Neural crest cell (in vitro differentiated cells): ENCODE measurements at regions not wholly inside any gene's neighbourhood (a gene's known extent, or its start where the extent isn't known, plus 50 kb on each side); places are given as distances from the start of the nearest gene placed in this dataset.
"Not testable (repeated sequence)": the region's sequence is repeated elsewhere in the genome, so short reads cannot be mapped to it uniquely, and the experiment has no call there.

Experiments used
- DNase-seq: peaks from one replicate; pipeline ENCODE4 v3.0.0; 2021; ENCODE audit warnings: low read depth, mixed read lengths, low spot score
- H3K27ac Mint-ChIP-seq: one replicate; pipeline ENCODE4 v1.8.0; 2021; ENCODE audit warnings: mild to moderate bottlenecking, mixed read lengths; ENCODE audit not compliant: unreplicated experiment
- H3K27me3 Mint-ChIP-seq: 2 replicates; pipeline ENCODE4 v1.8.0; 2021; ENCODE audit warnings: low read depth, mild to moderate bottlenecking, mixed read lengths
- H3K36me3 Mint-ChIP-seq: 2 replicates; pipeline ENCODE4 v1.8.0; 2021; ENCODE audit warnings: low read depth, mild to moderate bottlenecking, mixed read lengths
- H3K4me1 Mint-ChIP-seq: 2 replicates; pipeline ENCODE4 v1.8.0; 2021; ENCODE audit warnings: mixed read lengths
- H3K4me3 Mint-ChIP-seq: one replicate; pipeline ENCODE4 v1.8.0; 2021; ENCODE audit warnings: mild to moderate bottlenecking, mixed read lengths
- H3K9me3 Mint-ChIP-seq: 2 replicates; pipeline ENCODE4 v1.8.0; 2021; ENCODE audit warnings: mixed read lengths
- TF ChIP-seq, protein P1 (sequence below): fragments of 200-600 bp; sonication (generic); conservative IDR thresholded peaks from 2 replicates; pipeline ENCODE4 v1.5.0; 2021; ENCODE audit warnings: antibody characterized with exemption, mild to moderate bottlenecking

DNA sequence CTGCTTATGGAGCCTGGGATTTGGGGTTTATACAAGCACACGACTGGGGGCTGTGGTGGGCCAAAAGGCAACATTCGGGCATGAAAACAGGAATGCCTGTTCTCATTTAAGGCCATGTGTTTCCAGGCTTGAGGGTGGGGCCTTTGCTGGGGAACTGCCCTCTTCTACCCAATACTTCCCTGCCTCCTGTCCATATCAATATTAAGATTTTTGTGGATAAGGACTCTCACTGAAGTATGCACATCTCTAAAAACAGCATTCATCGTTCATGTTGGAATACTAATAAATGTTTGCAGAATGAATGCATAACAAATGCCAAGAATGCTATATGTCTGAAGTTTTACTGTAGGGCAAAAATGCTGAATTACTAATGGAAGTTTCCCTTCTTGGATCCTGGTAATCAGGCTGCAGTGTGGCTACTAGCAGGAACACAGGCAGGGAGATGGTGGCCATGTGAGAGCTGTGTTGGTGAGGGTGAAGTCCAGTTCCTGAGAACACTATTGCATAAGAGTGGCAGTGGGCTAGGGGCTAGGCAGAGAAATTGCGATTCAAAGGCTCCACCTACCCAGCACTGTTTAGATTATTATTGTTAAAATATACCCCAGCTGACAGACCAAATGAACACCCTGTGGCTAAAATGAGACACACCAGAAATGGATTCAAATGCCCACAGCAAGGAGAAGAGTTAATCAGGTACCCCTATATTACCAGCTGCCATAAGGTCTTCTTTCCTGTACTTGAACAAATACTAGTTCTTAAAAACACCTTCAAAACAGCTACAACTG lies 644.3 kb downstream of the EPM2A start:
- Mint-ChIP-seq H3K4me1 (peaks cover 3% of the 10 kb centered on the region), H3K9me3 (peaks cover 2% of the 10 kb centered on the region), H3K4me3 (no peak overlapping the region), H3K27me3 (no peaks in the 10 kb centered on the region), H3K27ac (no peak overlapping the region), H3K36me3 (no peaks in the 10 kb centered on the region)
- DNase-seq: no peak
- TF ChIP-seq, protein P1, sequence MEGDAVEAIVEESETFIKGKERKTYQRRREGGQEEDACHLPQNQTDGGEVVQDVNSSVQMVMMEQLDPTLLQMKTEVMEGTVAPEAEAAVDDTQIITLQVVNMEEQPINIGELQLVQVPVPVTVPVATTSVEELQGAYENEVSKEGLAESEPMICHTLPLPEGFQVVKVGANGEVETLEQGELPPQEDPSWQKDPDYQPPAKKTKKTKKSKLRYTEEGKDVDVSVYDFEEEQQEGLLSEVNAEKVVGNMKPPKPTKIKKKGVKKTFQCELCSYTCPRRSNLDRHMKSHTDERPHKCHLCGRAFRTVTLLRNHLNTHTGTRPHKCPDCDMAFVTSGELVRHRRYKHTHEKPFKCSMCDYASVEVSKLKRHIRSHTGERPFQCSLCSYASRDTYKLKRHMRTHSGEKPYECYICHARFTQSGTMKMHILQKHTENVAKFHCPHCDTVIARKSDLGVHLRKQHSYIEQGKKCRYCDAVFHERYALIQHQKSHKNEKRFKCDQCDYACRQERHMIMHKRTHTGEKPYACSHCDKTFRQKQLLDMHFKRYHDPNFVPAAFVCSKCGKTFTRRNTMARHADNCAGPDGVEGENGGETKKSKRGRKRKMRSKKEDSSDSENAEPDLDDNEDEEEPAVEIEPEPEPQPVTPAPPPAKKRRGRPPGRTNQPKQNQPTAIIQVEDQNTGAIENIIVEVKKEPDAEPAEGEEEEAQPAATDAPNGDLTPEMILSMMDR: no peak

DNA sequence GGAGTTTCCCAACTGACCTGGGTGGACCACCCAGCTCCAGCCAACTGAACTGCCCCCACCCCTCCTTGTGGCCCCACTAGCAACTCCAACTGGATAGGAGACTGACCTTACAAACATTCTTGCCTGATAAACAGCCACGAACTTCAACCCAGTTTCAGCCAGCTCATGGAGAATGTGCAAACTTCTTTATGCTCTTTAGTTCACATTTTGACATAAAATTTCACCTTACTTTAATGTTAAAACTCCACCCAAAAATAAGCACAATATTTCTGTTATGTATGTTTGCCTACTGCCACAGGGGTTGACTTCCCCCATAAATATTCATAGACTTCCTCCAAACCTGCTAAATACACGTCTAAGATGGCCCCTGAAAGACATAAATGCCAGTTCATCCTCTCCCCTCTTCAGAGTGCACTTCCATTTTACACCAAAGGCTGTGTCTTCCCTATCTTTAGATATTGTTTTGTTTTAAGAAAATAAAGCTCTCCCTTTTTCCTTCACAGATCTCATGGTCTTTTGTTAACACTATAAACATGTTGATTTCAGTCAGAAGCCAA lies 643.7 kb downstream of the EPM2A start:
- TF ChIP-seq, protein P1: no peak
- no peak overlapping the region for H3K27ac Mint-ChIP-seq
- DNase-seq: no peak
- no peaks in the 10 kb centered on the region for H3K27me3 Mint-ChIP-seq
- H3K9me3 Mint-ChIP-seq: no peaks in the 10 kb centered on the region
- H3K4me3 Mint-ChIP-seq: no peak overlapping the region
- no peaks in the 10 kb centered on the region for H3K4me1 Mint-ChIP-seq
- H3K36me3 Mint-ChIP-seq: no peaks in the 10 kb centered on the region

DNA sequence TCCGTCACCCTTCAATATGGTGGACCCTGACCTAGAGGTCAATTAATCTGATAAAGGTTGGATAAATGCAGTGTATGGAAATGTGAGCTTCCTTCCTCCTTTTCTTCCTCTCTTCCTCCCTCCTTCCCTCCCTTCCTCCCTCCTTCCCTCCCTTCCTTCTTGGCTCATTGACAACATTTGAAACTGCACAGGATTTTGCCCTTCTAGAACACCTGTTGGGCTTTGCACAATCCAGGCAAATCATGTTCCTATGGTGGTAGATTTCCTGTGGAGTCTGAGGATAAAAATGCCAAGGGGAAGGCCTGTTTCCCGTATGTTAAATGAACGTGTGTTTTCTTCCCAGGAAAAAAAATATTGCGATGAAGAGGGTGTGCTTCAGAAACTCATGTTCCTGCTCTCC lies 642.8 kb downstream of the EPM2A start:
- H3K36me3 Mint-ChIP-seq: no peaks in the 10 kb centered on the region
- H3K27me3 Mint-ChIP-seq: no peaks in the 10 kb centered on the region
- no peak overlapping the region for H3K4me3 Mint-ChIP-seq
- no peaks in the 10 kb centered on the region for H3K4me1 Mint-ChIP-seq
- DNase-seq: no peak
- H3K9me3 Mint-ChIP-seq: peaks cover 2% of the 10 kb centered on the region
- TF ChIP-seq, protein P1: no peak
- H3K27ac Mint-ChIP-seq: no peak overlapping the region

DNA sequence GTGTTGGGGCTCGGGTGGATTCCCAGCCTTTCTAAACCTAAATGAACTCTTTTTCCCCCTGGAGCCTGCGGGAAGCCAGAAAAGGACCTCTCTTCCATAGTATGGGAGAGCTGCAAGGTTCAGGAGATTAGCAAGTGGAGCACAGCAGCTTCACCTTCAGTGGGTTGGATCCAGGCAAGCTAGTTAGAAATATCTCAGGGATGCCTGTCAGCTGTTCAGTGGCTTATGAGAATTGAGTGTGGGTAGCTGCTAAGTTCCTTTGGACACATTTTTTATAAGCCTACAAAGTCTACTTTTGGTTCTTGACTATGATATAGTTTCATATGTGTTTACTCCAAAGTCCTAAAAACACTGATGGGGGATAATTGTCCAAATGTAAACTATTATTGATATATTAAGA lies 642.1 kb downstream of the EPM2A start:
- Mint-ChIP-seq H3K36me3 (peaks cover 3% of the 10 kb centered on the region), H3K4me1 (no peaks in the 10 kb centered on the region), H3K27ac (no peak overlapping the region), H3K9me3 (peaks cover 8% of the 10 kb centered on the region), H3K4me3 (no peak overlapping the region), H3K27me3 (no peaks in the 10 kb centered on the region)
- no peak for DNase-seq
- TF ChIP-seq, protein P1: no peak

DNA sequence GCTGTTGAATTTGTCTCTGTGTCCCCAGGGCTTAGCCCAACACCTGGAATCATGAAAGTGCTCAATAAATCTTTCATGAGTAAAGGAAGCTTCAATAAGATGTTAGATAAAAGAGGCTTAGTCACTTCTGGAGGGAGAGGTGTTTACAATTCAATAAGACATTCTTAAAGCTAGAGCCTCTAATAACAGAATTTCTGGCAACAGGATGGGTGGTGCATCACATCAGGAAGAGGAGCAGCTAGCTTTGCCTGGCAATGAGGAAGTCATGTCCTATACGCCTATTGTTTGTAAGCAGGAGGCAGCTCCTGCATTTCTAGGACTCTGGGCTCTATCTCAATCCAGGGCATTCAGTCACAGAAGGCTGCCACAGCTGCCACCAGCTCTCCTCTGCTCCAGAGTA lies 638.5 kb downstream of the EPM2A start:
- Mint-ChIP-seq H3K36me3 (peaks cover 3% of the 10 kb centered on the region), H3K27me3 (no peaks in the 10 kb centered on the region), H3K9me3 (peaks cover 10% of the 10 kb centered on the region), H3K27ac (no peak overlapping the region), H3K4me3 (no peak overlapping the region), H3K4me1 (no peaks in the 10 kb centered on the region)
- no peak for DNase-seq
- TF ChIP-seq, protein P1: no peak

DNA sequence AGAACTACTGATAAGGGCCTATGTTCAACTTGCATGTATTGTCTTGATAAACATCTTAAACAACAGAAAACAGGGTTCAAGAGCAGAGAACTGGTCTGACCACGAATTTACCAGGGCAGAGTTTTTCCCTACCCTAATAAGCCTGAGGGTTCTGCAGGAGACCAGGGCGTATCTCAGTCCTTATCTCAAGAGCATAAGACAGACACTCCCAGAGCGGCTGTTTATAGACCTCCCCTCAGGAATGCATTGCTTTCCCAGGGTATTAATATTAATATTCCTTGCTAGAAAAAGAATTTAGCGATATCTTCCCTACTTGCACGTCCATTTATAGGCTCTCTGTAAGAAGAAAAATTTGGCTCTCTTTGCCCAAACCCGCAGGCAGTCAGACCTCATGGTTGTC lies 637.2 kb downstream of the EPM2A start:
- H3K4me3 Mint-ChIP-seq, DNase-seq, H3K27ac Mint-ChIP-seq, H3K27me3 Mint-ChIP-seq, H3K36me3 Mint-ChIP-seq, H3K4me1 Mint-ChIP-seq: not testable (repeated sequence)
- peaks cover 10% of the 10 kb centered on the region for H3K9me3 Mint-ChIP-seq
